ENCODE measurements at regions not wholly inside any gene's neighbourhood (a gene's known extent, or its start where the extent isn't known, plus 50 kb on each side); places are given as distances from the start of the nearest gene placed in this dataset.

DNA sequence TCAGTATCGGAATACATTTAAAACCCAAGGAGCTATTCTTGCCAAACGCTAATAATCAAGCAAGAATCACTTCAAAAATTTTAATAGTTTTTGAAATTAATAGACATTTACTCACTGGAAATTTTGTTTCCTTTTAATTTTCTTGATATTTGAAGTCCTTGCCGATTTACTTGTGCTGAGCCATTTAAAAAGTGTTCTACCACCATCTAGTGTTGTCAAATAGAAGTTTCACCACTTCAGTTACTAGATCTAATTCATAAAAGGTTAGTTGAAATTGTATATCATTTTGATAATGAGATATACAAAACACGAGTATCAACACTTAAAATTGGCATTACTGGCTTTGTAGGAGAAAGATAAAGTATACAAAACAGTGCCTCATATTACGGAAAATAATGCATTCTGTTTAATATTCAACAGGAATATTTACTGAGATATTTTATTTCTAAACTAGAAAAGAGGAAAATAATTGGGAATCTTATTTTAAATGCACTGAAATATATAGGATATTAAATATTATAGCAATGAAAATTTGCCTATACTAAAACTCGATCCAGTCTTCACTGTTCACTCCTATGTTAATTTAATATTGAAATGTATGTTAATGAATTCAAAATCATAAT lies 664.8 kb upstream of the SEMA3D start:
- Histone ChIP-seq H3K27me3 (no peaks in the 10 kb centered on the region), H3K4me1 (no peaks in the 10 kb centered on the region), H3K27ac (no peak overlapping the region), H3K36me3 (no peaks in the 10 kb centered on the region), H3K4me3 (no peak overlapping the region), H3K9me3 (no peaks in the 10 kb centered on the region)
- DNase-seq: no peak
- TF ChIP-seq, protein P1, sequence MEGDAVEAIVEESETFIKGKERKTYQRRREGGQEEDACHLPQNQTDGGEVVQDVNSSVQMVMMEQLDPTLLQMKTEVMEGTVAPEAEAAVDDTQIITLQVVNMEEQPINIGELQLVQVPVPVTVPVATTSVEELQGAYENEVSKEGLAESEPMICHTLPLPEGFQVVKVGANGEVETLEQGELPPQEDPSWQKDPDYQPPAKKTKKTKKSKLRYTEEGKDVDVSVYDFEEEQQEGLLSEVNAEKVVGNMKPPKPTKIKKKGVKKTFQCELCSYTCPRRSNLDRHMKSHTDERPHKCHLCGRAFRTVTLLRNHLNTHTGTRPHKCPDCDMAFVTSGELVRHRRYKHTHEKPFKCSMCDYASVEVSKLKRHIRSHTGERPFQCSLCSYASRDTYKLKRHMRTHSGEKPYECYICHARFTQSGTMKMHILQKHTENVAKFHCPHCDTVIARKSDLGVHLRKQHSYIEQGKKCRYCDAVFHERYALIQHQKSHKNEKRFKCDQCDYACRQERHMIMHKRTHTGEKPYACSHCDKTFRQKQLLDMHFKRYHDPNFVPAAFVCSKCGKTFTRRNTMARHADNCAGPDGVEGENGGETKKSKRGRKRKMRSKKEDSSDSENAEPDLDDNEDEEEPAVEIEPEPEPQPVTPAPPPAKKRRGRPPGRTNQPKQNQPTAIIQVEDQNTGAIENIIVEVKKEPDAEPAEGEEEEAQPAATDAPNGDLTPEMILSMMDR (IDR thresholded peaks at IDR 0.05): no peak
- intact Hi-C loops (cut with DNase I; ENCODE audit: low total_unique reads): no loop called here

DNA sequence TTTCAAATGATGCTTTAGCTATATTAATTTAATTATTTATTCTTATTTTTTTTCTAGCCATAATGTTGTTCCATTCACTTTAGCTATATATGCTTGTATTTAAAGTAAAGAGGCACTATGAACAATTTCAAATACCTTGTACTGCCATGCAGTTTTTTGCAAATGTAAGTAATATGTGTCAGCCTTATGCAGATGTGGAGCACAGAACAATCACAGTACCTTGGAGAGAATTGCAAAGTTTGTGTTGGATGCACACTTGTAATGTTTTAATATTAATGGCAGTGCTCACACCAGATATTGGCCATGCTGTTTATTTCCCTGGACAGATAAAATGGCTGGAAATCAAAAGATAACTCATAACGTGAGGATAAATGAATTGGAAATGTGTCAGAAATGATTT lies 663.5 kb upstream of the SEMA3D start:
- TF ChIP-seq, protein P1 (IDR thresholded peaks at IDR 0.05): no peak
- no peaks in the 10 kb centered on the region for H3K9me3 ChIP-seq
- intact Hi-C loops (cut with DNase I; ENCODE audit: low total_unique reads): no loop called here
- no peaks in the 10 kb centered on the region for H3K36me3 ChIP-seq
- H3K4me3 ChIP-seq: no peak overlapping the region
- DNase-seq: no peak
- H3K27ac ChIP-seq: no peak overlapping the region
- no peaks in the 10 kb centered on the region for H3K4me1 ChIP-seq
- no peaks in the 10 kb centered on the region for H3K27me3 ChIP-seq

DNA sequence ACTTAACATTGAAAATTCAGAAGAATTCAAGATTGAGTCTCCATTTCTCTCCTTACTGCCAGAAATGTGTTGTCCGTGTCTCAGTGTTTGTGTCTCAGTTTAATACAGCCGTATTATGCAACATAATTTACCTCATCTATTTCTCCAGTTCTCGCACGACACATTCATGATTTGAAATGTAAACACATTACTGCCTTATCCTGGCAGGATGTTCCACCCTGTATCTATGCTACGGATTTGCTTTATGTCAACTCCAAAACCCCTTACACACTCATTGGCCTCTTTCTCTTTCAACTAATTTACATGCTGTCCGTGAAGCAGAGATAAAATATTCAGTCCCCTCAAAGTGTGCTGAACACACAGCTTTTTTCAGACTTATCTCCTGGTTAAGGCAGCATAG lies 653.7 kb upstream of the SEMA3D start:
- TF ChIP-seq, protein P1 (IDR thresholded peaks at IDR 0.05): no peak
- no peak overlapping the region for H3K27ac ChIP-seq
- H3K27me3 ChIP-seq: no peaks in the 10 kb centered on the region
- H3K4me1 ChIP-seq: no peaks in the 10 kb centered on the region
- intact Hi-C loops (cut with DNase I; ENCODE audit: low total_unique reads): no loop called here
- DNase-seq: no peak
- no peak overlapping the region for H3K4me3 ChIP-seq
- H3K36me3 ChIP-seq: no peaks in the 10 kb centered on the region
- no peaks in the 10 kb centered on the region for H3K9me3 ChIP-seq

DNA sequence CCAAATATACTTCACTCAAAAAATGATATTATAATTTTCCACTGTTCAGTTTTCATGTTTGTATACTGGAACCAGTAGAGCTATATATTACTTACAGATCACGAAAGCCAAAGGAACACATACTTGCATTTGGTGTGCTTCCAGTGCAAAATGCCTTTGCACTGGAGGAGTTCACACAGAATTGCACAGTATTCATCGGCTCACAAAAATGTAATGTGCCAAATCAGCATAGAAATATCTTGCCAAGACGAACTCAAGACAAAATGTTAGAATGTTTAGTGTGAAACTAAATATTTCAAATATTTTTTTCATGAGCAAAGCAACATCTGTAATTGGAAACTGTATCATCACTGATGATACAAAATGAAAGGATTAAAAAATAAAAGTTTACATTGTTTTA lies 646.2 kb upstream of the SEMA3D start:
- Histone ChIP-seq H3K27me3 (no peaks in the 10 kb centered on the region), H3K9me3 (no peaks in the 10 kb centered on the region), H3K4me1 (no peaks in the 10 kb centered on the region), H3K36me3 (no peaks in the 10 kb centered on the region), H3K27ac (no peak overlapping the region), H3K4me3 (no peak overlapping the region)
- no peak for DNase-seq
- TF ChIP-seq, protein P1 (IDR thresholded peaks at IDR 0.05): no peak
- intact Hi-C loops (cut with DNase I; ENCODE audit: low total_unique reads): no loop called here

DNA sequence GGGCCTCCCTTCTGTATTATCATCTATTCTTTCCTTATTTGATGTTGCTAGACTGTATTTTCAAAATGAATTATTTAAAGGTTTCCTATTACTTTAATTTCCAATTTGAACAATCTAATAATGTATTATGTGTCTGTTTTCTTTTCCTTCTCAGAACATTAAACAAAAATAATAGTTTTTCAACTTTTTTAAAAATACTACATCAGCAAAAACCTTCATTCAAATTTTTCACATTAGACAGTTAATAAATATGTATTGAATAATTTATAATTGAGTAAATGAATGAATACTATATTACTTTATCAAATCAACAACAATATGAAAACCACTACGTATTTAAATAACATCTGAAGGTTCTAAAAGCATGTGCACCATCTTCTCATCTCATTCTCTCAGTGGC lies 644.1 kb upstream of the SEMA3D start:
- H3K36me3 ChIP-seq: no peaks in the 10 kb centered on the region
- TF ChIP-seq, protein P1 (IDR thresholded peaks at IDR 0.05): no peak

More for the DNA sequence above, 644.1 kb upstream of the SEMA3D start:
- H3K27me3 ChIP-seq: no peaks in the 10 kb centered on the region
- intact Hi-C loops (cut with DNase I; ENCODE audit: low total_unique reads): no loop called here
- no peaks in the 10 kb centered on the region for H3K9me3 ChIP-seq
- DNase-seq: no peak
- H3K4me3 ChIP-seq: no peak overlapping the region
- H3K4me1 ChIP-seq: no peaks in the 10 kb centered on the region
- no peak overlapping the region for H3K27ac ChIP-seq
